Suprapubic skin (tissue), 4 donors: ENCODE measurements at regions not wholly inside any gene's neighbourhood (a gene's known extent, or its start where the extent isn't known, plus 50 kb on each side); places are given as distances from the start of the nearest gene placed in this dataset.

Experiments used
- DNase-seq, 2 donors: peaks; one replicate each; pipeline ENCODE4 v3.0.0-alpha.2; 2019; ENCODE audit warnings: low spot score in 2 of 2
- H3K27ac ChIP-seq: fragments of 200-600 bp; sonication (generic); one replicate; pipeline ENCODE4 v1.5.1; 2019
- H3K27me3 ChIP-seq: fragments of 200-600 bp; sonication (generic); one replicate; pipeline ENCODE4 v1.5.1; 2019
- H3K36me3 ChIP-seq: fragments of 200-600 bp; sonication (generic); one replicate; pipeline ENCODE4 v1.5.1; 2019
- H3K4me1 ChIP-seq: fragments of 200-600 bp; sonication (generic); one replicate; pipeline ENCODE4 v1.5.1; 2019
- H3K4me3 ChIP-seq: fragments of 200-600 bp; sonication (generic); one replicate; pipeline ENCODE4 v1.5.1; 2019; ENCODE audit warnings: mild to moderate bottlenecking
- H3K9me3 ChIP-seq: fragments of 200-600 bp; sonication (generic); one replicate; pipeline ENCODE4 v1.5.1; 2019
- CTCF ChIP-seq, 2 donors: fragments of 200-600 bp in 1 of 2; fragments of 450-650 bp in 1 of 2; sonication (generic) in 1 of 2; IDR thresholded peaks; one replicate each; pipeline ENCODE4 v1.5.1; 2016 to 2019; ENCODE audit warnings: antibody characterized with exemption in 2 of 2, mild to moderate bottlenecking in 1 of 2, moderate library complexity in 1 of 2
- EP300 ChIP-seq: sonication (generic); formaldehyde crosslinking; IDR thresholded peaks from one replicate; pipeline ENCODE4 v1.6.1; 2017; ENCODE audit warnings: antibody characterized with exemption
- POLR2A ChIP-seq, 2 donors: fragments of 450-650 bp; IDR thresholded peaks; one replicate each; pipeline ENCODE4 v1.6.1; 2017; ENCODE audit warnings: antibody characterized with exemption in 2 of 2, mild to moderate bottlenecking in 2 of 2, moderate library complexity in 2 of 2
- POLR2AphosphoS5 ChIP-seq, 3 donors: sonication (generic); formaldehyde crosslinking; IDR thresholded peaks; one replicate each; pipeline ENCODE4 v1.6.1; 2017; ENCODE audit warnings: antibody characterized with exemption in 3 of 3
- WGBS: methylation state at CpG from one replicate; pipeline ENCODE4 v1.1.5; 2018; 5-methylcytosine and 5-hydroxymethylcytosine counted together

GRCh38 chr1:216849146-216849545 is 125.9 kb upstream of the ESRRG start:
- H3K9me3 ChIP-seq = no peaks in the 10 kb centered on the region
- no peaks in the 10 kb centered on the region for H3K36me3 ChIP-seq
- TF ChIP-seq EP300 = no peak
- no peak for TF ChIP-seq CTCF (IDR thresholded peaks at IDR 0.05)
- no peak for TF ChIP-seq POLR2A (IDR thresholded peaks at IDR 0.05)
- TF ChIP-seq POLR2AphosphoS5 (IDR thresholded peaks at IDR 0.05) = no peak
- H3K4me1 ChIP-seq = no peaks in the 10 kb centered on the region
- DNase-seq = no peak
- 68% methylated on average over 4 of the region's 4 CpGs for WGBS
- no peak overlapping the region for H3K4me3 ChIP-seq
- H3K27me3 ChIP-seq = no peaks in the 10 kb centered on the region
- no peak overlapping the region for H3K27ac ChIP-seq

GRCh38 chr1:216847397-216848036 is 124.3 kb upstream of the ESRRG start:
- Histone ChIP-seq H3K4me3 (no peak overlapping the region), H3K27me3 (no peaks in the 10 kb centered on the region), H3K9me3 (no peaks in the 10 kb centered on the region), H3K27ac (no peak overlapping the region), H3K4me1 (no peaks in the 10 kb centered on the region), H3K36me3 (no peaks in the 10 kb centered on the region)
- TF ChIP-seq POLR2A (IDR thresholded peaks at IDR 0.05) (no peak), CTCF (IDR thresholded peaks at IDR 0.05) (no peak), POLR2AphosphoS5 (IDR thresholded peaks at IDR 0.05) (no peak), EP300 (no peak)
- 83% methylated on average over 6 of the region's 6 CpGs for WGBS
- DNase-seq = no peak

- no peaks in the 10 kb centered on the region for H3K27me3 ChIP-seq
- WGBS = 71% methylated on average over 4 of the region's 4 CpGs
- H3K9me3 ChIP-seq = no peaks in the 10 kb centered on the region
- H3K36me3 ChIP-seq = no peaks in the 10 kb centered on the region
- H3K4me3 ChIP-seq = no peak overlapping the region
- H3K4me1 ChIP-seq = no peaks in the 10 kb centered on the region
- no peak for DNase-seq
- H3K27ac ChIP-seq = no peak overlapping the region
- no peak for TF ChIP-seq POLR2AphosphoS5 (IDR thresholded peaks at IDR 0.05)
- TF ChIP-seq POLR2A (IDR thresholded peaks at IDR 0.05) = no peak
- no peak for TF ChIP-seq EP300
- no peak for TF ChIP-seq CTCF (IDR thresholded peaks at IDR 0.05)
These were observed 123.1 kb upstream of the ESRRG start for GRCh38 chr1:216846339-216846738.

GRCh38 chr1:216843409-216843808 is 120.2 kb upstream of the ESRRG start:
- Histone ChIP-seq H3K27ac (no peak overlapping the region), H3K36me3 (no peaks in the 10 kb centered on the region), H3K9me3 (no peaks in the 10 kb centered on the region), H3K4me3 (no peak overlapping the region), H3K4me1 (no peaks in the 10 kb centered on the region), H3K27me3 (no peaks in the 10 kb centered on the region)
- DNase-seq = no peak
- 97% methylated on average over 5 of the region's 5 CpGs for WGBS
- TF ChIP-seq CTCF (IDR thresholded peaks at IDR 0.05) (no peak), POLR2AphosphoS5 (IDR thresholded peaks at IDR 0.05) (no peak), EP300 (no peak), POLR2A (IDR thresholded peaks at IDR 0.05) (no peak)

GRCh38 chr1:216841165-216841564 is 117.9 kb upstream of the ESRRG start:
- no peak for TF ChIP-seq EP300
- no peaks in the 10 kb centered on the region for H3K27me3 ChIP-seq
- no peaks in the 10 kb centered on the region for H3K36me3 ChIP-seq
- H3K4me3 ChIP-seq = no peak overlapping the region
- H3K9me3 ChIP-seq = no peaks in the 10 kb centered on the region
- no peaks in the 10 kb centered on the region for H3K4me1 ChIP-seq
- no peak overlapping the region for H3K27ac ChIP-seq
- 69% methylated on average over 3 of the region's 3 CpGs for WGBS
- DNase-seq = no peak

GRCh38 chr1:216836316-216836715 is 113.1 kb upstream of the ESRRG start:
- Histone ChIP-seq H3K4me3 (no peak overlapping the region), H3K27ac (no peak overlapping the region), H3K4me1 (no peaks in the 10 kb centered on the region), H3K9me3 (no peaks in the 10 kb centered on the region), H3K36me3 (no peaks in the 10 kb centered on the region), H3K27me3 (no peaks in the 10 kb centered on the region)
- 89% methylated on average over 3 of the region's 3 CpGs for WGBS
- no peak for DNase-seq
- no peak for TF ChIP-seq POLR2A (IDR thresholded peaks at IDR 0.05)
- no peak for TF ChIP-seq CTCF (IDR thresholded peaks at IDR 0.05)
- TF ChIP-seq POLR2AphosphoS5 (IDR thresholded peaks at IDR 0.05) = no peak
- TF ChIP-seq EP300 = no peak
